Liver (tissue), 8 donors: ENCODE measurements at regions not wholly inside any gene's neighbourhood (a gene's known extent, or its start where the extent isn't known, plus 50 kb on each side); places are given as distances from the start of the nearest gene placed in this dataset.

Experiments used
- DNase-seq: peaks from one replicate; pipeline ENCODE4 v3.0.0-alpha.2; 2017; ENCODE audit warnings: low spot score
- H3K27ac ChIP-seq, 2 donors: one replicate each; pipeline ENCODE4 v1.7.0; 2013; ENCODE audit warnings: inconsistent platforms in 2 of 2, low read length in 2 of 2, control low read depth in 1 of 2, low read depth in 1 of 2, mild to moderate bottlenecking in 1 of 2
- H3K27me3 ChIP-seq, 4 donors: one replicate each; pipeline versions ENCODE4 v1.6.1 to v1.7.0; 2013; ENCODE audit warnings: low read length in 3 of 4, inconsistent platforms in 1 of 4, mild to moderate bottlenecking in 1 of 4, moderate library complexity in 1 of 4; ENCODE audit not compliant: control insufficient read depth in 4 of 4, insufficient read depth in 4 of 4
- H3K36me3 ChIP-seq, 4 donors: one replicate each; pipeline versions ENCODE4 v1.6.1 to v1.7.0; 2013; ENCODE audit warnings: low read length in 3 of 4, mild to moderate bottlenecking in 3 of 4, low read depth in 1 of 4, moderate library complexity in 1 of 4; ENCODE audit not compliant: control insufficient read depth in 4 of 4, insufficient read depth in 3 of 4
- H3K4me1 ChIP-seq, 4 donors: one replicate each; pipeline versions ENCODE4 v1.6.1 to v1.7.0; 2013; ENCODE audit warnings: low read length in 3 of 4, mild to moderate bottlenecking in 3 of 4, moderate library complexity in 1 of 4; ENCODE audit not compliant: control insufficient read depth in 4 of 4, insufficient read depth in 4 of 4
- H3K4me3 ChIP-seq, 3 donors: one replicate each; pipeline versions ENCODE4 v1.6.1 to v1.7.0; 2013; ENCODE audit warnings: low read length in 3 of 3, control low read depth in 1 of 3, low read depth in 1 of 3, mild to moderate bottlenecking in 1 of 3
- H3K9ac ChIP-seq, 2 donors: one replicate each; pipeline ENCODE4 v1.7.0; 2013; ENCODE audit warnings: low read length in 2 of 2, mild to moderate bottlenecking in 2 of 2, moderate library complexity in 2 of 2, control low read depth in 1 of 2, low read depth in 1 of 2
- H3K9me3 ChIP-seq, 4 donors: one replicate each; pipeline versions ENCODE4 v1.6.1 to v1.7.0; 2013; ENCODE audit warnings: low read length in 3 of 4; ENCODE audit not compliant: control insufficient read depth in 4 of 4
- ATF3 ChIP-seq: IDR thresholded peaks from 2 replicates; pipeline ENCODE4 v1.6.1; 2016; ENCODE audit warnings: antibody characterized with exemption
- CTCF ChIP-seq: fragments of 150-350 bp; IDR thresholded peaks from 2 replicates; pipeline ENCODE4 v1.5.1; 2017; ENCODE audit warnings: improper control_type of control experiment, low read depth, low read length; ENCODE audit not compliant: missing input control
- EGR1 ChIP-seq, 2 donors: IDR thresholded peaks; 2 replicates each; pipeline ENCODE4 v1.6.1; 2016 to 2018; ENCODE audit warnings: antibody characterized with exemption in 2 of 2, low read depth in 2 of 2
- FOXA1 ChIP-seq: IDR thresholded peaks from 2 replicates; pipeline ENCODE4 v1.6.1; 2016; ENCODE audit warnings: antibody characterized with exemption
- FOXA2 ChIP-seq: IDR thresholded peaks from 2 replicates; pipeline ENCODE4 v1.6.1; 2016; ENCODE audit warnings: antibody characterized with exemption
- GABPA ChIP-seq, 2 donors: IDR thresholded peaks in 1 of 2; conservative IDR thresholded peaks in 1 of 2; 2 replicates each; pipeline ENCODE4 v1.6.1; 2016; ENCODE audit warnings: antibody characterized with exemption in 2 of 2, mild to moderate bottlenecking in 1 of 2, moderate library complexity in 1 of 2
- HNF4G ChIP-seq: IDR thresholded peaks from 2 replicates; pipeline ENCODE4 v1.6.1; 2016; ENCODE audit warnings: antibody characterized with exemption
- JUND ChIP-seq, 2 donors: IDR thresholded peaks; 2 replicates each; pipeline ENCODE4 v1.6.1; 2016; ENCODE audit warnings: antibody characterized with exemption in 2 of 2
- MAX ChIP-seq: IDR thresholded peaks from 2 replicates; pipeline ENCODE4 v1.6.1; 2016; ENCODE audit warnings: antibody characterized with exemption
- NR2F2 ChIP-seq: IDR thresholded peaks from 2 replicates; pipeline ENCODE4 v1.6.1; 2016; ENCODE audit warnings: antibody characterized with exemption
- RAD21 ChIP-seq, 2 donors: IDR thresholded peaks; 2 replicates each; pipeline ENCODE4 v1.6.1; 2016; ENCODE audit warnings: antibody characterized with exemption in 2 of 2, mild to moderate bottlenecking in 2 of 2
- REST ChIP-seq: IDR thresholded peaks from 2 replicates; pipeline ENCODE4 v1.6.1; 2016; ENCODE audit warnings: antibody characterized with exemption, mild to moderate bottlenecking
- RXRA ChIP-seq, 2 donors: IDR thresholded peaks; 2 replicates each; pipeline ENCODE4 v1.6.1; 2017 to 2018; ENCODE audit warnings: antibody characterized with exemption in 2 of 2, mild to moderate bottlenecking in 1 of 2
- SP1 ChIP-seq: IDR thresholded peaks from 2 replicates; pipeline ENCODE4 v1.6.1; 2018; ENCODE audit warnings: antibody characterized with exemption, mild to moderate bottlenecking
- TAF1 ChIP-seq: conservative IDR thresholded peaks from 2 replicates; pipeline ENCODE4 v1.6.1; 2016; ENCODE audit warnings: antibody characterized with exemption, mild to moderate bottlenecking
- ZBTB33 ChIP-seq: IDR thresholded peaks from 2 replicates; pipeline ENCODE4 v1.6.1; 2016; ENCODE audit warnings: antibody characterized with exemption
- WGBS: extraction: QIAGEN DNeasy Blood & Tissue Kit; methylation state at CpG from one replicate; pipeline ENCODE4 v1.1.7; 2013; 5-methylcytosine and 5-hydroxymethylcytosine counted together
- donor health status: healthy.
- donor health status: healthy.
- donor health status: healthy.
- donor health status: healthy.
- donor health status: healthy.

- TF ChIP-seq SP1 = no peak
- TF ChIP-seq CTCF = no peak
- no peak for TF ChIP-seq MAX
- TF ChIP-seq FOXA1 = no peak
- no peak for TF ChIP-seq HNF4G
- no peak for TF ChIP-seq ZBTB33
- no peak for TF ChIP-seq EGR1 (IDR thresholded peaks at IDR 0.05; ENCODE audit: low read depth in 2 of 2)
- no peak for TF ChIP-seq NR2F2
- TF ChIP-seq GABPA (IDR thresholded peaks at IDR 0.05 in 1 of 2, conservative IDR thresholded peaks at IDR 0.05 in 1 of 2) = no peak
- TF ChIP-seq RXRA (IDR thresholded peaks at IDR 0.05) = no peak
- TF ChIP-seq JUND (IDR thresholded peaks at IDR 0.05) = no peak
- TF ChIP-seq REST = no peak
- no peak for TF ChIP-seq ATF3
- no peak for TF ChIP-seq RAD21 (IDR thresholded peaks at IDR 0.05)
- TF ChIP-seq TAF1 = no peak
- no peak for TF ChIP-seq FOXA2
- no peaks in the 10 kb centered on the region for H3K9me3 ChIP-seq
- 83% methylated on average over 14 of the region's 14 CpGs for WGBS
- H3K27me3 ChIP-seq = no peaks in the 10 kb centered on the region
- no peak overlapping the region for H3K9ac ChIP-seq
- no peak for DNase-seq
- no peaks in the 10 kb centered on the region for H3K36me3 ChIP-seq
- no peak overlapping the region for H3K4me3 ChIP-seq
- no peaks in the 10 kb centered on the region for H3K4me1 ChIP-seq
- H3K27ac ChIP-seq = no peak overlapping the region
These were observed 144.8 kb downstream of the TPRA1 start for GRCh38 chr3:127445581-127446343.
